ENCODE measurements at regions not wholly inside any gene's neighbourhood (a gene's known extent, or its start where the extent isn't known, plus 50 kb on each side); places are given as distances from the start of the nearest gene placed in this dataset.

GRCh38 chr15:98455904-98456303 is 192.4 kb upstream of the IGF1R start:
- DNase-seq (ENCODE audit: low spot score): no peak

- no peak for DNase-seq (ENCODE audit: low spot score)
Measured at GRCh38 chr15:98476559-98476958, 171.8 kb upstream of the IGF1R start.

GRCh38 chr15:98480844-98481243 is 167.5 kb upstream of the IGF1R start:
- no peak for DNase-seq (ENCODE audit: low spot score)

GRCh38 chr15:98483575-98484130 is 164.7 kb upstream of the IGF1R start:
- DNase-seq (ENCODE audit: low spot score): no peak

- no peak for DNase-seq (ENCODE audit: low spot score)
Measured at GRCh38 chr15:98484914-98485313, 163.4 kb upstream of the IGF1R start.

GRCh38 chr15:98485451-98485850 is 162.9 kb upstream of the IGF1R start:
- no peak for DNase-seq (ENCODE audit: low spot score)

- no peak for DNase-seq (ENCODE audit: low spot score)
Measured at GRCh38 chr15:98493966-98494511, 154.3 kb upstream of the IGF1R start.

- DNase-seq (ENCODE audit: low spot score): no peak
Measured at GRCh38 chr15:98501192-98501591, 147.1 kb upstream of the IGF1R start.

- DNase-seq (ENCODE audit: low spot score): no peak
Measured at GRCh38 chr15:98501632-98502031, 146.7 kb upstream of the IGF1R start.

- no peak for DNase-seq (ENCODE audit: low spot score)
Measured at GRCh38 chr15:98503970-98504369, 144.4 kb upstream of the IGF1R start.

GRCh38 chr15:98504998-98505397 is 143.3 kb upstream of the IGF1R start:
- no peak for DNase-seq (ENCODE audit: low spot score)

GRCh38 chr15:98505611-98506031 is 142.7 kb upstream of the IGF1R start:
- DNase-seq (ENCODE audit: low spot score): no peak

GRCh38 chr15:98506172-98506571 is 142.2 kb upstream of the IGF1R start:
- DNase-seq (ENCODE audit: low spot score): no peak

GRCh38 chr15:98506711-98507110 is 141.6 kb upstream of the IGF1R start:
- DNase-seq (ENCODE audit: low spot score): no peak

GRCh38 chr15:98513428-98513986 is 134.8 kb upstream of the IGF1R start:
- no peak for DNase-seq (ENCODE audit: low spot score)

GRCh38 chr15:98514034-98514622 is 134.2 kb upstream of the IGF1R start:
- DNase-seq (ENCODE audit: low spot score): no peak

- peak; percentile 80 for DNase-seq (ENCODE audit: low spot score)
Measured at GRCh38 chr15:98518823-98519561, 129.3 kb upstream of the IGF1R start.

- DNase-seq (ENCODE audit: low spot score): no peak
Measured at GRCh38 chr15:98519767-98520550, 128.4 kb upstream of the IGF1R start.

- DNase-seq (ENCODE audit: low spot score): no peak
Measured at GRCh38 chr15:98522127-98522526, 126.2 kb upstream of the IGF1R start.

- DNase-seq (ENCODE audit: low spot score): no peak
Measured at GRCh38 chr15:98523912-98524662, 124.3 kb upstream of the IGF1R start.
